Colon (tissue), 2 donors: ENCODE measurements at regions not wholly inside any gene's neighbourhood (a gene's known extent, or its start where the extent isn't known, plus 50 kb on each side); places are given as distances from the start of the nearest gene placed in this dataset.

Experiments used
- FAIRE-seq: peaks from 2 replicates; lab custom pipeline; 2012; peaks lifted over from hg19 to GRCh38; lab: Jason Lieb, UNC
- donor health status: control.
- donor health status: control.

GRCh38 chr5:143495110-143495509, 91.6 kb upstream of the NR3C1 start:
- FAIRE-seq, result no peak

GRCh38 chr5:143494595-143494994, 91.1 kb upstream of the NR3C1 start:
- no peak for FAIRE-seq

GRCh38 chr5:143494162-143494561, 90.7 kb upstream of the NR3C1 start:
- no peak for FAIRE-seq

DNA sequence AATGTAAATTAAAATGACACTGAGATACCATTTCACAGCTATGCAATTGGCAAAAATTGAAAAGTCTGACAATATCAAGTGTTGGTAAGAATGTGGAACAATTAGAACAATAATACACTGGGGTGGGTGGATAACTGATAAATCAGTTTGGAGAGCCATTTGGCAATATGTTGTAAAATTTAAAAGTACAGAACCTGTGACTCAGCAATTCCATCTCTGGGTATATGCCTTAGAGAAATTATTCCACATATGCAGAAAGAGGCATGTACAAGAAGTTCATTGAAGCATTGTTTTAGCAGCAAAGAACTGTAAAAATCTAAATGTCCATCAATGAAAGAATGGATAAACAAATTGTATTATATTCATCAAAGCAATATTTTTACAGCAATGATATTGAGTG, 89.3 kb upstream of the NR3C1 start:
- no peak for FAIRE-seq

GRCh38 chr5:143491646-143492045, 88.2 kb upstream of the NR3C1 start:
- FAIRE-seq, result no peak

- FAIRE-seq, result no peak
Measured at GRCh38 chr5:143488381-143488780, 84.9 kb upstream of the NR3C1 start.

DNA sequence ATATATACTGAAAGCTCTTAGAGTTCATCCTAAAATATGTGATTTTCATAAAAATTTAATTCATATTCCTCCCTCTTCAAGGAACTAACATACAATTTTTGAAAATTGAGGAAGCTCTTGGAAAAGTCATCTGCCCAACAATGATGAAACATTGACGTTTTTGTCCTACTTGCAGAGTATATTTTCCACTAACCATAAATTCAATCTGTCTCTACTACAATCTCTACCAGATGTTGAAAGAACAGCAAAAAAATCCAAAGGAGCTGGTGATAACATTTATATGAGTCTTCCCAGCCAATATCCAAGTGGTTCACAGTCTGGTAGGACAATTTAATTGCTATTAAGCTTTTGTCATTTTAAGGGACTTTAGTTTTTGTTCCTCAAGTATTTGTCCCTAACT, 81.1 kb upstream of the NR3C1 start:
- FAIRE-seq, result no peak

- FAIRE-seq, result no peak
Measured at GRCh38 chr5:143481697-143482531, 78.4 kb upstream of the NR3C1 start.

- FAIRE-seq, result no peak
Measured at GRCh38 chr5:143480001-143480400, 76.5 kb upstream of the NR3C1 start.

GRCh38 chr5:143479394-143479793, 75.9 kb upstream of the NR3C1 start:
- no peak for FAIRE-seq

- no peak for FAIRE-seq
Measured at GRCh38 chr5:143476601-143477211, 73.2 kb upstream of the NR3C1 start.

DNA sequence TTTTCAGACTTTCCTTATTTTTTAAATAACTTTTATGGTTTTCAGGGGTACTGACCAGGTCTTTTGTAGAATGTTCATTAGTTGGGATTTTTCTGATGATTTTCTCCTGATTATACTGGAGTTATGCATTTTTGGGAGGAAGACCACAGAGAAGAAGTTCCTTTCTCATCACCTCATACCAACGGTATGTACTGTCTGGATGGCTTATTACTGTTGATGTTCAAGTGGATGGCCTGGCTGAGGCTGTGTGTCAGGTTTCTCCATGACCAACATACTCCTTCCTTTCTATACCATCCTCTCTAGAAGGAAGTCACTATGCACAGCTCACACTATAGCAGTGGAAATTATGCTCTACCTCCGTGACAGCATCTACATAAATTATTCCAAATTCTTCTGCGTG, 71.1 kb upstream of the NR3C1 start:
- FAIRE-seq, result no peak

GRCh38 chr5:143473481-143473880, 70.0 kb upstream of the NR3C1 start:
- no peak for FAIRE-seq

- FAIRE-seq, result no peak
Measured at GRCh38 chr5:143472576-143472975, 69.1 kb upstream of the NR3C1 start.

DNA sequence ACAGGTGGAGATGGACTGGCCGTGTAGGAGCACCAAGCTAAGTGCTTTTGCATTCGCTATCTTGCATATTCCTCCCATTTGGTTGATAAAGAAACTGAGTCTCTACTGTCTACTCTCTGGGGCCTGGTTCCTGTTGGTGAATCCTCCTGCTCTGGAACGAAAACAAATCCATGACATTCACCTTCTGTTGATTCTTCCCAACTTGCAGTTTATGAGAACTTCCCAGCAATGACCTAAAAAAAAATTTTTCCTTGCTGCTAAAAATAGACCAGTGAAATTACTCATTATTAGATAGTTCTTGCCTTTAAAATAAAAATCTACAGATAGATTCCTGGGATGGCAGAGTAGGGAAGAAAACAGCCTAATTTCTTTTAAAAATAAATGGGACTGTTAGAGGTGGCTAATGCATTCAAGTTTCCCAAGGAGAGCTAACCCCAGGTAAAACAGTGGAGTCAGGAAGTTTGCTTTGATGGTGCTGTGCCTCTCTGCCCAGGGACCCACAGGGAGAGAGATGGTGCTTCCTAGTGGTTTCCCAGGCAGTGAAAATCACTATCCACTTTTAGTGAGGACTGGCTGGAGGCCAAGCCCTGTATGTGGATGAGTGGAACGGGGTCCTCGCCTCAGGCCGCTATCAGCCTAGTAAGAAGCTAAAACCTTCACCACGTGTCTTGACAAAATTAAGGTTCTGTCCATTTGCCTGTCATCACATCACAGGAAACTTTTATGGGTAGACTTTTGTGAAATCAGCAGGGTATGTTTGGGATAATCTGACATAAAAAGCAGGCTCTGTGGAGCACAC, 68.4 kb upstream of the NR3C1 start:
- FAIRE-seq, result no peak

GRCh38 chr5:143471041-143471509, 67.6 kb upstream of the NR3C1 start:
- no peak for FAIRE-seq

DNA sequence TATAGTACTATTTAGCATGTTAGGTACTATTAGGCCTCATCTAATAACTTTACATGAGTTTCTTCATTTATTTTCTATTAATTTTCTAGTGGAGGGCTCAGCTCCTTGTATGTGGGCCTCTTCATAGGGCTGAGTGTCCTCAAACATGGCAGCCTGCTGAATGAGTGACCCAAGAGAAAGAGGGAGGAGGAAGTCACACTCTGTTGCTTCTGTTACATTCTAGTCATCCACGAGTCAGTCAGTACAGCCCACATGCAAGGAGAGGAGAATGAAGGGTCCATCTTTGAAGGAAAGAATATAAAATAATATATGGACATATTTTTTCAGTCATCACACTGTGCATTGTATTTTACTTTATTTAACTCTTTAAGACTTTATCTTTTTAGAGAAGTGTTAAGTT, 66.6 kb upstream of the NR3C1 start:
- FAIRE-seq, result no peak

DNA sequence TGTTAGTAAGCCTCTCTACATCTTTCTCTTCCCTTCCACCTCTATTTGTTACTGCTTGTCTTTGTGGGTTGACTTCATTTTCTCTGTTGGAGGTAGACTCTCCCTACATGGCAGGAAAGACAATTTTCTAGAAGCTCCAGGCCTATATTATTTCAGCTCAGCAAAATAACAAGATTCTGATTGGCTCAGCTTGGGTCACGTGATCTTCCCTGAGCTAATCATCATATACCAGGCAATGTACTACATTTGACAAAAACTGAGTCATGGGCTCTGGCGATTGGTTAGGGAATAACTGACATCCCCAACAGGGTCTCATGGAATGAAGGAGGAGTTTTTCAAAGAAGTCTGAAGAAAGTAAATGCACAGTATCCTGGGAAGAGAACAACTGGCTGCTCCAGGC, 65.6 kb upstream of the NR3C1 start:
- no peak for FAIRE-seq

DNA sequence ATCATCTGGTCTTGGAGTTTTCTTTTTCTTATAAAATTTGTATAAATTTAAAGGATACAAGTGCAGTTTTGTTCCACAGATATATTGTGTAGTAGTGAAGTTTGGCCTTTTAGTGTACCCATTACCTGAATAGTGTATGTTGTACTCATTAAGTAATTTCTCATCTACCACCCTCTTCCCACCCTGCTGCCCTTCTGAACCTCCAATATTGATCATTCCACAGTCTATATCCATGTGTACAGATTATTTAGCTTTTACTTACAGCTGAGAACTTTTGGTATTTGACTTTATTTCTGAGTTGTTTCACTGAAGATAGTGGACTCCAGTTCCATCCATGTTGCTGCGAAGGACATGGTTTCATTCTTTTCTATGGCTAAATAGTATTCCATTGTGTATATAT, 63.1 kb upstream of the NR3C1 start:
- no peak for FAIRE-seq

- FAIRE-seq, result no peak
Measured at GRCh38 chr5:143464723-143465490, 61.4 kb upstream of the NR3C1 start.

DNA sequence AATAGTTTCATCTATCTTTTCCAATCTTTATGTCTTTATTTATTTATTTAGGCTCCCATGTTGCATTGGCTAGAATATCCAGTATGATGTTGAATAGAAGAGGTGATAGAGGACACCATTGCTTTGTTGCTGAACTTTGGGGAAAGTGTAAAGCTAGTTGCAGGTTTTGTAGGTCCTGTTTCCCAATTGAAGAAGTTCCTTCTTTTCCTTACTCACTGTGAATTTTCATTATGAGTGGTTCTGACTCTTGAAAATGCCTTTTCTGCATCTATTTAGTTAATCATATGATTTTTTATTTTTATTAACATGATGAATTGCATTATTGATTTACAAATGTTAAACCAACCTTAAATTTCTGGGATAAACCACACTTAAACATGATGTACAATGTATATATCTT, 58.9 kb upstream of the NR3C1 start:
- FAIRE-seq, result no peak

- no peak for FAIRE-seq
Measured at GRCh38 chr5:143459433-143459832, 55.9 kb upstream of the NR3C1 start.
